ENCODE measurements at regions not wholly inside any gene's neighbourhood (a gene's known extent, or its start where the extent isn't known, plus 50 kb on each side); places are given as distances from the start of the nearest gene placed in this dataset.

GRCh38 chr5:136924490-136924889, 559.1 kb upstream of the TRPC7 start:
- H3K36me3 Mint-ChIP-seq (ENCODE audit: low read depth), result no peaks in the 10 kb centered on the region
- DNase-seq (ENCODE audit: low read depth, low spot score), result no peak
- H3K9me3 Mint-ChIP-seq, result peaks cover 6% of the 10 kb centered on the region
- TF ChIP-seq CTCF (conservative IDR thresholded peaks at IDR 0.05), result no peak
- no peaks in the 10 kb centered on the region for H3K4me1 Mint-ChIP-seq
- no peak overlapping the region for H3K27ac Mint-ChIP-seq (ENCODE audit: unreplicated experiment)
- H3K4me3 Mint-ChIP-seq, result no peak overlapping the region
- peaks cover 8% of the 10 kb centered on the region for H3K27me3 Mint-ChIP-seq (ENCODE audit: low read depth)

- H3K27ac Mint-ChIP-seq (ENCODE audit: unreplicated experiment), result no peak overlapping the region
- no peaks in the 10 kb centered on the region for H3K4me1 Mint-ChIP-seq
- H3K36me3 Mint-ChIP-seq (ENCODE audit: low read depth), result no peaks in the 10 kb centered on the region
- no peaks in the 10 kb centered on the region for H3K9me3 Mint-ChIP-seq
- no peak for DNase-seq (ENCODE audit: low read depth, low spot score)
- no peak overlapping the region for H3K4me3 Mint-ChIP-seq
- no peak for TF ChIP-seq CTCF (conservative IDR thresholded peaks at IDR 0.05)
- no peaks in the 10 kb centered on the region for H3K27me3 Mint-ChIP-seq (ENCODE audit: low read depth)
Measured at GRCh38 chr5:136910625-136911024, 545.3 kb upstream of the TRPC7 start.

GRCh38 chr5:136909906-136910305, 544.6 kb upstream of the TRPC7 start:
- no peak for TF ChIP-seq CTCF (conservative IDR thresholded peaks at IDR 0.05)
- no peaks in the 10 kb centered on the region for H3K4me1 Mint-ChIP-seq
- H3K27ac Mint-ChIP-seq (ENCODE audit: unreplicated experiment), result no peak overlapping the region
- DNase-seq (ENCODE audit: low read depth, low spot score), result no peak
- no peak overlapping the region for H3K4me3 Mint-ChIP-seq
- H3K36me3 Mint-ChIP-seq (ENCODE audit: low read depth), result no peaks in the 10 kb centered on the region
- H3K27me3 Mint-ChIP-seq (ENCODE audit: low read depth), result no peaks in the 10 kb centered on the region
- no peaks in the 10 kb centered on the region for H3K9me3 Mint-ChIP-seq

- H3K4me3 Mint-ChIP-seq, result no peak overlapping the region
- DNase-seq (ENCODE audit: low read depth, low spot score), result no peak
- no peaks in the 10 kb centered on the region for H3K36me3 Mint-ChIP-seq (ENCODE audit: low read depth)
- no peak overlapping the region for H3K27ac Mint-ChIP-seq (ENCODE audit: unreplicated experiment)
- no peaks in the 10 kb centered on the region for H3K9me3 Mint-ChIP-seq
- H3K27me3 Mint-ChIP-seq (ENCODE audit: low read depth), result no peaks in the 10 kb centered on the region
- TF ChIP-seq CTCF (conservative IDR thresholded peaks at IDR 0.05), result no peak
- H3K4me1 Mint-ChIP-seq, result no peaks in the 10 kb centered on the region
Measured at GRCh38 chr5:136907371-136907770, 542.0 kb upstream of the TRPC7 start.

- no peaks in the 10 kb centered on the region for H3K4me1 Mint-ChIP-seq
- no peak overlapping the region for H3K27ac Mint-ChIP-seq (ENCODE audit: unreplicated experiment)
Measured at GRCh38 chr5:136906545-136906944, 541.2 kb upstream of the TRPC7 start.

More at GRCh38 chr5:136906545-136906944, 541.2 kb upstream of the TRPC7 start:
- no peak for TF ChIP-seq CTCF (conservative IDR thresholded peaks at IDR 0.05)
- Mint-ChIP-seq H3K36me3 (ENCODE audit: low read depth) (peaks cover 2% of the 10 kb centered on the region), H3K27me3 (ENCODE audit: low read depth) (no peaks in the 10 kb centered on the region), H3K4me3 (no peak overlapping the region), H3K9me3 (peaks cover 3% of the 10 kb centered on the region)
- no peak for DNase-seq (ENCODE audit: low read depth, low spot score)

Data from neural crest cell (in vitro differentiated cells).